Keratinocyte (primary cell): ENCODE measurements at regions not wholly inside any gene's neighbourhood (a gene's known extent, or its start where the extent isn't known, plus 50 kb on each side); places are given as distances from the start of the nearest gene placed in this dataset.

Source experiments
- DNase-seq: peaks from one replicate; pipeline ENCODE4 v3.0.0-alpha.2; 2011; ENCODE audit warnings: low read depth, missing footprints, low spot score
- FAIRE-seq: peaks from 2 replicates; lab custom pipeline; 2011; peaks lifted over from hg19 to GRCh38; lab: Jason Lieb, UNC
- H2AFZ ChIP-seq: 2 replicates; pipeline ENCODE4 v1.6.0; 2012; ENCODE audit warnings: low read length, control low read depth, inconsistent platforms; ENCODE audit not compliant: control insufficient read depth
- H3K27ac ChIP-seq: 2 replicates; pipeline ENCODE4 v1.5.1; 2011; ENCODE audit warnings: low read length; ENCODE audit not compliant: control insufficient read depth, insufficient read depth
- H3K27me3 ChIP-seq: 3 replicates; pipeline ENCODE4 v1.6.0; 2011; ENCODE audit warnings: low read length; ENCODE audit not compliant: control insufficient read depth, insufficient read depth; ENCODE audit errors: extremely low read depth
- H3K36me3 ChIP-seq, 2 experiments: 2 replicates in 1 of 2; 3 replicates in 1 of 2; pipeline ENCODE4 v1.5.1; 2011; ENCODE audit warnings: low read length in 2 of 2, mild to moderate bottlenecking in 1 of 2; ENCODE audit not compliant: control insufficient read depth in 2 of 2, insufficient read depth in 2 of 2; ENCODE audit errors: extremely low read depth in 1 of 2
- H3K4me1 ChIP-seq: 3 replicates; pipeline ENCODE4 v1.5.1; 2011; ENCODE audit warnings: low read length; ENCODE audit not compliant: control insufficient read depth, insufficient read depth; ENCODE audit errors: extremely low read depth
- H3K4me2 ChIP-seq: 3 replicates; pipeline ENCODE4 v1.6.0; 2011; ENCODE audit warnings: low read depth, low read length; ENCODE audit not compliant: control insufficient read depth, insufficient read depth; ENCODE audit errors: extremely low read depth
- H3K4me3 ChIP-seq, 3 experiments: fragments of 200-600 bp in 1 of 3; sonication (generic) in 1 of 3; 2 replicates in 2 of 3; 3 replicates in 1 of 3; pipeline ENCODE4 v1.5.1; 2011 to 2016; ENCODE audit warnings: low read length in 3 of 3, mild to moderate bottlenecking in 3 of 3, control low read depth in 2 of 3, inconsistent platforms in 1 of 3, low read depth in 1 of 3, mixed read lengths in 1 of 3, mixed run types in 1 of 3, moderate library complexity in 1 of 3; ENCODE audit not compliant: control insufficient read depth in 2 of 3, insufficient read depth in 2 of 3; ENCODE audit errors: extremely low read depth in 1 of 3
- H3K79me2 ChIP-seq: 2 replicates; pipeline ENCODE4 v1.6.0; 2012; ENCODE audit warnings: low read length; ENCODE audit not compliant: control insufficient read depth, insufficient read depth
- H3K9ac ChIP-seq: 3 replicates; pipeline ENCODE4 v1.6.0; 2011; ENCODE audit warnings: low read length; ENCODE audit not compliant: control insufficient read depth, insufficient read depth; ENCODE audit errors: extremely low read depth
- H3K9me1 ChIP-seq: 3 replicates; pipeline ENCODE4 v1.6.0; 2011; ENCODE audit warnings: low read length; ENCODE audit not compliant: control insufficient read depth, insufficient read depth; ENCODE audit errors: extremely low read depth
- H3K9me3 ChIP-seq: 2 replicates; pipeline ENCODE4 v1.5.1; 2012; ENCODE audit warnings: low read depth, low read length; ENCODE audit not compliant: control insufficient read depth
- H4K20me1 ChIP-seq: 3 replicates; pipeline ENCODE4 v1.6.0; 2011; ENCODE audit warnings: low read length; ENCODE audit not compliant: control insufficient read depth, insufficient read depth; ENCODE audit errors: extremely low read depth
- EZH2 ChIP-seq: IDR thresholded peaks from one replicate; pipeline ENCODE4 v1.6.1; 2012; ENCODE audit warnings: inconsistent platforms, mild to moderate bottlenecking, low read length, moderate library complexity
- dilution Hi-C: fragments of 300-500 bp; cut with MboI; formaldehyde crosslinking; loops from one replicate; pipeline ENCODE4 v1.7.0; 2020; ENCODE audit warnings: low sequenced_read_pairs; ENCODE audit not compliant: extremely low pct_ligation_motif_present
- TF ChIP-seq, protein P1 (sequence below), 3 experiments: IDR thresholded peaks in 1 of 3; conservative IDR thresholded peaks in 1 of 3; optimal IDR thresholded peaks in 1 of 3; 2 replicates in 2 of 3; 3 replicates in 1 of 3; pipeline versions ENCODE3 to v1.5.1; 2011; ENCODE audit warnings: low read length in 3 of 3, mild to moderate bottlenecking in 3 of 3, moderate library complexity in 2 of 3, control low read depth in 1 of 3, inconsistent platforms in 1 of 3; ENCODE audit not compliant: insufficient read depth in 2 of 3; ENCODE audit errors: extremely low read depth in 1 of 3

DNA sequence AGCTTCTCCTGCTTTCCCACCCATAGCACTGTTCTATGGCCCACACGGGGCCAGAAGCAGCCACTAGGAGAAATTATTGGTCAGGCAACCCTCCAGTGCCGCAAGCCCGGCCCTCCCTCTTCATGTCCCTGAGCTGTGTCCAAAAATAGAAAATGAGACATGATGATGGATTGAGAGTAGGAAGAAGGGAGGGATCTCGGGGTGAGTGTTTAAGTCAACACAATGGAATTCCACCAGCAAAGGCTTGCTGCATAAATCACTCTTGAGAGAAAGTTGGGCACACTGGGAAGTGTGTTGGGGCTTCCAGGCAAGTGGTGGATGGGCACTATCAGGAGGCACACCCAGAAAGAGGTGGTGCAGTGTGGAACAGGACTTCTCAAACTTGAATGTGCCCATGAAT is 94.2 kb downstream of the LLPH start:
- no peak overlapping the region for H3K9ac ChIP-seq
- no peaks in the 10 kb centered on the region for H3K79me2 ChIP-seq
- H2AFZ ChIP-seq, result peak overlapping the region; percentile 50
- TF ChIP-seq, protein P1, sequence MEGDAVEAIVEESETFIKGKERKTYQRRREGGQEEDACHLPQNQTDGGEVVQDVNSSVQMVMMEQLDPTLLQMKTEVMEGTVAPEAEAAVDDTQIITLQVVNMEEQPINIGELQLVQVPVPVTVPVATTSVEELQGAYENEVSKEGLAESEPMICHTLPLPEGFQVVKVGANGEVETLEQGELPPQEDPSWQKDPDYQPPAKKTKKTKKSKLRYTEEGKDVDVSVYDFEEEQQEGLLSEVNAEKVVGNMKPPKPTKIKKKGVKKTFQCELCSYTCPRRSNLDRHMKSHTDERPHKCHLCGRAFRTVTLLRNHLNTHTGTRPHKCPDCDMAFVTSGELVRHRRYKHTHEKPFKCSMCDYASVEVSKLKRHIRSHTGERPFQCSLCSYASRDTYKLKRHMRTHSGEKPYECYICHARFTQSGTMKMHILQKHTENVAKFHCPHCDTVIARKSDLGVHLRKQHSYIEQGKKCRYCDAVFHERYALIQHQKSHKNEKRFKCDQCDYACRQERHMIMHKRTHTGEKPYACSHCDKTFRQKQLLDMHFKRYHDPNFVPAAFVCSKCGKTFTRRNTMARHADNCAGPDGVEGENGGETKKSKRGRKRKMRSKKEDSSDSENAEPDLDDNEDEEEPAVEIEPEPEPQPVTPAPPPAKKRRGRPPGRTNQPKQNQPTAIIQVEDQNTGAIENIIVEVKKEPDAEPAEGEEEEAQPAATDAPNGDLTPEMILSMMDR (optimal IDR thresholded peaks at IDR 0.05 in 1 of 3, IDR thresholded peaks at IDR 0.05 in 1 of 3, conservative IDR thresholded peaks at IDR 0.05 in 1 of 3; ENCODE audit: extremely low read depth in 1 of 3, insufficient read depth in 2 of 3, low read length in 3 of 3), result peak in 1 of 3 experiments; percentile 10
- no peak for TF ChIP-seq EZH2
- FAIRE-seq, result peak; percentile 99
- H3K4me2 ChIP-seq, result peak overlapping the region; percentile 30
- DNase-seq, result peak; percentile 91
- dilution Hi-C loops, result no loop called here
- H3K27me3 ChIP-seq, result no peaks in the 10 kb centered on the region
- peaks cover 30% of the 10 kb centered on the region for H3K4me1 ChIP-seq
- H3K36me3 ChIP-seq, result no peaks in the 10 kb centered on the region
- no peaks in the 10 kb centered on the region for H3K9me3 ChIP-seq
- no peaks in the 10 kb centered on the region for H4K20me1 ChIP-seq
- peak overlapping the region; percentile 51 for H3K27ac ChIP-seq
- H3K4me3 ChIP-seq, result no peak overlapping the region
- no peaks in the 10 kb centered on the region for H3K9me1 ChIP-seq

DNA sequence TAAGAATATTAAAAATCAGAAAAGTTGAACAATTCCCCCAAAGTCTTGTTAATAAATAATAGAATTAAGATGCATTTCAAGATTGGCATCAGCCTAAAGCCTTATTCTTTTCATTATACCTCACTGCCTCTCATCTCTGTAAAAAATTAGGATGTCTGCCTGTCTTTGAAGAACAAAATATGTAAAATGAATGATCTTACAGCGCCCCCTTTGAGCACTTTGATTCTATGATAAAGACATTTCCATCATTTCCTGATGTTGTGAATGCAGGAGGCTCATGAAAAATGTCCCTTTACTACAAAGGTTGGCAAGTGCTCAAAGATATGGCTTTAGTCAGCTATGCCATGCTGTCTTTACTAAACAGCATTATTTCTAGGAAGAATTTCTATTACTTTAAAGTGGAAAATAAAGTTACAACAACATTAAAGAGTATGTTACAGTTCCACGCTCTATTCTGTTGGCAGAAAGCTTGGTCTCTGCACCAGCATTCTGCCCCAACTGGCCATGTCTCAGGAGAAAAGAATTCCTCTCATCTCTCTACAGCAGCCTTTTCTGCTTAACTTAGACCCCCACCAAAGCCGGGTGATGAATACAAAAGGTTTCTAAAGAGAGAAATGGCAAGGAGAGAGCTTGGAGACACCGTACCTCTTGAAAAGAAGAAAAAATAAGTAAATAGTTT is 95.1 kb downstream of the LLPH start:
- Histone ChIP-seq H2AFZ (no peak overlapping the region), H4K20me1 (no peaks in the 10 kb centered on the region), H3K4me1 (peaks cover 30% of the 10 kb centered on the region), H3K9me1 (no peaks in the 10 kb centered on the region), H3K36me3 (no peaks in the 10 kb centered on the region), H3K27me3 (no peaks in the 10 kb centered on the region), H3K9me3 (no peaks in the 10 kb centered on the region), H3K9ac (no peak overlapping the region), H3K79me2 (no peaks in the 10 kb centered on the region), H3K4me2 (no peak overlapping the region), H3K27ac (peak overlapping the region; percentile 11), H3K4me3 (no peak overlapping the region)
- FAIRE-seq (peak; percentile 69), DNase-seq (no peak)
- TF ChIP-seq, protein P1 (optimal IDR thresholded peaks at IDR 0.05 in 1 of 3, IDR thresholded peaks at IDR 0.05 in 1 of 3, conservative IDR thresholded peaks at IDR 0.05 in 1 of 3; ENCODE audit: extremely low read depth in 1 of 3, insufficient read depth in 2 of 3, low read length in 3 of 3), result peak in 2 of 3 experiments; percentile 48 to 49
- TF ChIP-seq EZH2, result no peak
- dilution Hi-C loops, result no loop called here
